Endodermal cell (in vitro differentiated cells): ENCODE measurements at regions not wholly inside any gene's neighbourhood (a gene's known extent, or its start where the extent isn't known, plus 50 kb on each side); places are given as distances from the start of the nearest gene placed in this dataset.

Source experiments
- DNase-seq: peaks from one replicate; pipeline ENCODE4 v3.0.0-alpha.2; 2017
- H3K27ac ChIP-seq: 2 replicates; pipeline ENCODE4 v1.5.1; 2013; ENCODE audit warnings: mild to moderate bottlenecking, low read depth, low read length, moderate library complexity
- H3K27me3 ChIP-seq: 2 replicates; pipeline ENCODE4 v1.6.1; 2013; ENCODE audit warnings: mild to moderate bottlenecking, low read length, moderate library complexity; ENCODE audit not compliant: insufficient read depth, control insufficient read depth, poor library complexity, severe bottlenecking
- H3K36me3 ChIP-seq: 2 replicates; pipeline ENCODE4 v1.7.0; 2013; ENCODE audit warnings: mild to moderate bottlenecking, low read length, moderate library complexity; ENCODE audit not compliant: control insufficient read depth, insufficient read depth
- H3K4me1 ChIP-seq: one replicate; pipeline ENCODE4 v1.7.0; 2013; ENCODE audit warnings: low read length; ENCODE audit not compliant: control insufficient read depth, insufficient read depth
- H3K4me3 ChIP-seq: 2 replicates; pipeline ENCODE4 v1.5.1; 2013; ENCODE audit warnings: mild to moderate bottlenecking, low read length, moderate library complexity
- H3K9ac ChIP-seq: 2 replicates; pipeline ENCODE4 v1.6.1; 2013; ENCODE audit warnings: mild to moderate bottlenecking, low read length, moderate library complexity; ENCODE audit not compliant: poor library complexity, severe bottlenecking; ENCODE audit errors: extremely low read depth
- H3K9me3 ChIP-seq: 2 replicates; pipeline ENCODE4 v1.6.1; 2013; ENCODE audit warnings: mild to moderate bottlenecking, low read length, moderate library complexity; ENCODE audit not compliant: control insufficient read depth
- H3K27ac Mint-ChIP-seq: 2 replicates; pipeline ENCODE4 v1.8.0; 2020; ENCODE audit warnings: mixed read lengths
- H3K27me3 Mint-ChIP-seq: 2 replicates; pipeline ENCODE4 v1.8.0; 2021; ENCODE audit warnings: mild to moderate bottlenecking, mixed read lengths; ENCODE audit not compliant: insufficient read depth
- H3K36me3 Mint-ChIP-seq: 2 replicates; pipeline ENCODE4 v1.8.0; 2020; ENCODE audit warnings: low read depth, mixed read lengths
- H3K4me1 Mint-ChIP-seq: 2 replicates; pipeline ENCODE4 v1.8.0; 2020; ENCODE audit warnings: mixed read lengths
- H3K4me3 Mint-ChIP-seq: 2 replicates; pipeline ENCODE4 v1.8.0; 2020; ENCODE audit warnings: mild to moderate bottlenecking, moderate library complexity, mixed read lengths
- H3K9me3 Mint-ChIP-seq: 2 replicates; pipeline ENCODE4 v1.8.0; 2020; ENCODE audit warnings: mild to moderate bottlenecking, mixed read lengths
- WGBS, 2 experiments: methylation state at CpG; one replicate each; pipeline versions ENCODE4 v1.1.5 to v1.1.7; 2013; ENCODE audit warnings: missing lambda C conversion rate in 2 of 2, mixed read lengths in 1 of 2; ENCODE audit not compliant: insufficient coverage in 1 of 2, insufficient read length in 1 of 2; 5-methylcytosine and 5-hydroxymethylcytosine counted together
- TF ChIP-seq, protein P1 (sequence below): fragments of 200-600 bp; sonication (generic); conservative IDR thresholded peaks from 2 replicates; pipeline ENCODE4 v1.5.0; 2021; ENCODE audit warnings: antibody characterized with exemption, mild to moderate bottlenecking

DNA sequence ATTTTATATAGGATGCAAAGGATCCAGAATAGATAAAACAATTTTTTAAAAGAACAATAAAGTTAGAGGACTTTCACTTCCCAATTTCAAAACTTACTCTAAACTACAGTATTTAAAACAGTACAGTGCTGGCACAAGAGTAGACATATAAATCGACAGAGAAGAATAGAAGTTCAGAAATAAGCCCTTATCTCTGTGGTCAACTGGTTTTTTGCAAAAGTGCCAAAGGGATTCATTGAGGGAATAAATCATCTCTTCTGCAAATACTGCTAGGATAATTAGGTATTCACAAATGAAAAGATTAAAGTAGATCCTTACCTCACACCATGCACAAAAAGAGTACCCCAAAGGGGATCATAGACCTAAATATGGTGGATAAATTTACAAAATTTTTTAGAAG is 431.0 kb upstream of the HTR2A start:
- H3K4me1 Mint-ChIP-seq, result no peaks in the 10 kb centered on the region
- H3K36me3 Mint-ChIP-seq, result no peaks in the 10 kb centered on the region
- H3K36me3 ChIP-seq, result no peaks in the 10 kb centered on the region
- no peaks in the 10 kb centered on the region for H3K9me3 Mint-ChIP-seq
- peaks cover 7% of the 10 kb centered on the region for H3K27me3 ChIP-seq
- H3K27me3 Mint-ChIP-seq, result no peaks in the 10 kb centered on the region
- no peak overlapping the region for H3K4me3 Mint-ChIP-seq
- no peak overlapping the region for H3K9ac ChIP-seq
- WGBS, 2 experiments, result 93% methylated on average over 1 of the region's 1 CpG; no CpG with 5 or more reads in 1 of the 2 experiments
- TF ChIP-seq, protein P1, sequence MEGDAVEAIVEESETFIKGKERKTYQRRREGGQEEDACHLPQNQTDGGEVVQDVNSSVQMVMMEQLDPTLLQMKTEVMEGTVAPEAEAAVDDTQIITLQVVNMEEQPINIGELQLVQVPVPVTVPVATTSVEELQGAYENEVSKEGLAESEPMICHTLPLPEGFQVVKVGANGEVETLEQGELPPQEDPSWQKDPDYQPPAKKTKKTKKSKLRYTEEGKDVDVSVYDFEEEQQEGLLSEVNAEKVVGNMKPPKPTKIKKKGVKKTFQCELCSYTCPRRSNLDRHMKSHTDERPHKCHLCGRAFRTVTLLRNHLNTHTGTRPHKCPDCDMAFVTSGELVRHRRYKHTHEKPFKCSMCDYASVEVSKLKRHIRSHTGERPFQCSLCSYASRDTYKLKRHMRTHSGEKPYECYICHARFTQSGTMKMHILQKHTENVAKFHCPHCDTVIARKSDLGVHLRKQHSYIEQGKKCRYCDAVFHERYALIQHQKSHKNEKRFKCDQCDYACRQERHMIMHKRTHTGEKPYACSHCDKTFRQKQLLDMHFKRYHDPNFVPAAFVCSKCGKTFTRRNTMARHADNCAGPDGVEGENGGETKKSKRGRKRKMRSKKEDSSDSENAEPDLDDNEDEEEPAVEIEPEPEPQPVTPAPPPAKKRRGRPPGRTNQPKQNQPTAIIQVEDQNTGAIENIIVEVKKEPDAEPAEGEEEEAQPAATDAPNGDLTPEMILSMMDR, result no peak
- no peak overlapping the region for H3K27ac ChIP-seq
- no peaks in the 10 kb centered on the region for H3K9me3 ChIP-seq
- no peaks in the 10 kb centered on the region for H3K4me1 ChIP-seq
- no peak overlapping the region for H3K27ac Mint-ChIP-seq
- no peak for DNase-seq
- H3K4me3 ChIP-seq, result no peak overlapping the region

DNA sequence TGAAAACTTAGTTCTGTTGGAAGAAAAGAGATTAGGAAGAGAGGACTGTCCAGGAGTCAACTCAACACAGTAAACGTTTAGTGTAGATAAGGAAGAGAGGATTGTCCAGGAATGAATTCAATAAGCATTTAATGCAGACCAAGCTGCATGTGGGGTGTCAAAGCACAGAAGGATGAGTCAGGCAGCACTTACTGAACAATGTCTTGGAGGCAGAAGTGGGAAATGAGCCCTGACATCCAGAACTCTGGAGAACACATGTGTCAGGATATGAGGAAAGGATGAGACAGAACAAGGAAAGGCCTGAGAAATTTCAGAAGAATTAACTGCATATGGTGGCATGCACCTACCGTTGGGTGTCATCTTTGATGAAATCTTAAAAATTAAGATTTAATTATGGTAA is 429.2 kb upstream of the HTR2A start:
- no peaks in the 10 kb centered on the region for H3K4me1 ChIP-seq
- WGBS, 2 experiments, result 80 to 90% methylated on average over 2 of the region's 2 CpGs
- TF ChIP-seq, protein P1, result no peak
- no peak overlapping the region for H3K9ac ChIP-seq
- Mint-ChIP-seq H3K27me3 (no peaks in the 10 kb centered on the region), H3K36me3 (no peaks in the 10 kb centered on the region), H3K4me1 (no peaks in the 10 kb centered on the region), H3K9me3 (no peaks in the 10 kb centered on the region), H3K4me3 (no peak overlapping the region), H3K27ac (no peak overlapping the region)
- H3K27me3 ChIP-seq, result peaks cover 14% of the 10 kb centered on the region
- H3K9me3 ChIP-seq, result no peaks in the 10 kb centered on the region
- no peak overlapping the region for H3K27ac ChIP-seq
- no peaks in the 10 kb centered on the region for H3K36me3 ChIP-seq
- no peak overlapping the region for H3K4me3 ChIP-seq
- DNase-seq, result no peak

DNA sequence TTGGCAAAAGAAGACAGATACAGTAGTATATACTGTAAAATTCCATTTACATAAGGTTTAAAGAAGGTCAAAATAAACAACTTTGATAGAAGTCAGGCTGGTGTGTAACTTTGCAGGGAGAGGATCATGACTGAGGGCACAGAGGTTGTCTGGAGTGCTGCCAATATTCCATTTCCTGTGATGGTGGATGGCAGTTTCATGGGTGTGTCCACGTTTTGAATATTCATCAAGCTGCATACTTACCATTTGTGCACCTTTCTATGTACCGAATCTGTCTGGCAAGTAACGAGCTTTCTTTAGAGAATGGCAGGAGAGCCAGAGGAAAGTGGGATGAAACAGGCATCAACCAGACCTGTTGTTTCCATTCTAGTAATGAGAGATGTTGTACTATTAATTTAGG is 420.5 kb upstream of the HTR2A start:
- TF ChIP-seq, protein P1, result no peak
- Mint-ChIP-seq H3K4me3 (no peak overlapping the region), H3K4me1 (no peaks in the 10 kb centered on the region), H3K36me3 (no peaks in the 10 kb centered on the region), H3K27me3 (peaks cover 4% of the 10 kb centered on the region), H3K27ac (no peak overlapping the region), H3K9me3 (no peaks in the 10 kb centered on the region)
- Histone ChIP-seq H3K9me3 (peaks cover 3% of the 10 kb centered on the region), H3K4me3 (no peak overlapping the region), H3K9ac (no peak overlapping the region), H3K27ac (no peak overlapping the region), H3K4me1 (no peaks in the 10 kb centered on the region), H3K36me3 (no peaks in the 10 kb centered on the region), H3K27me3 (peaks cover 49% of the 10 kb centered on the region)
- DNase-seq, result no peak
- 89 to 95% methylated on average over 3 of the region's 3 CpGs for WGBS, 2 experiments
